Activated CD4-positive, alpha-beta memory T cell treated with anti-CD3 and anti-CD28 coated beads for 36 hours (primary cell): ENCODE measurements at regions not wholly inside any gene's neighbourhood (a gene's known extent, or its start where the extent isn't known, plus 50 kb on each side); places are given as distances from the start of the nearest gene placed in this dataset.

ENCODE experiments used
- CTCF ChIA-PET: fragments of 350-600 bp; sonication (Branson Sonifier 250); formaldehyde crosslinking; loops from one replicate; lab custom pipeline; 2021; ENCODE audit warnings: antibody characterized with exemption, inconsistent platforms; lab: Charles Lee
- POLR2A ChIA-PET: fragments of 350-600 bp; sonication (Branson Sonifier 250); formaldehyde crosslinking; loops from one replicate; lab custom pipeline; 2021; ENCODE audit warnings: antibody characterized with exemption; lab: Charles Lee
- DNase-seq: peaks from one replicate; pipeline ENCODE4 v3.0.0-alpha.2; 2020
- H3K27ac Mint-ChIP-seq: one replicate; pipeline ENCODE4 v1.8.0; 2021; ENCODE audit warnings: mixed read lengths
- H3K27me3 Mint-ChIP-seq: one replicate; pipeline ENCODE4 v1.8.0; 2021; ENCODE audit warnings: mixed read lengths
- H3K36me3 Mint-ChIP-seq: one replicate; pipeline ENCODE4 v1.8.0; 2021; ENCODE audit warnings: mixed read lengths
- H3K4me1 Mint-ChIP-seq: one replicate; pipeline ENCODE4 v1.8.0; 2021; ENCODE audit warnings: low read depth, mixed read lengths
- H3K4me3 Mint-ChIP-seq: one replicate; pipeline ENCODE4 v1.8.0; 2021; ENCODE audit warnings: mild to moderate bottlenecking, mixed read lengths
- H3K9me3 Mint-ChIP-seq: one replicate; pipeline ENCODE4 v1.8.0; 2021; ENCODE audit warnings: mixed read lengths
- intact Hi-C: fragments of 100-400 bp; cut with micrococcal nuclease; formaldehyde crosslinking; loops from one replicate; pipeline ENCODE4 v1.15.1; 2023

- intact Hi-C loops = no loop called here
- ChIA-PET POLR2A (no interaction called here), CTCF (interaction anchor here (0.5 kb wide), 1 partner anchor 598 kb away, joined by 3 read pairs; no protein-coding TSS in a partner anchor)
- no peak overlapping the region for H3K27ac Mint-ChIP-seq
- DNase-seq = no peak
- H3K27me3 Mint-ChIP-seq = no peaks in the 10 kb centered on the region
- no peaks in the 10 kb centered on the region for H3K4me1 Mint-ChIP-seq
- H3K4me3 Mint-ChIP-seq = no peak overlapping the region
- H3K9me3 Mint-ChIP-seq = no peaks in the 10 kb centered on the region
- no peaks in the 10 kb centered on the region for H3K36me3 Mint-ChIP-seq
These were observed 51.2 kb downstream of the FOXL3 start for GRCh38 chr7:340979-341694.

- intact Hi-C loops = no loop called here
- Mint-ChIP-seq H3K36me3 (no peaks in the 10 kb centered on the region), H3K9me3 (peaks cover under 1% of the 10 kb centered on the region), H3K4me3 (no peak overlapping the region), H3K27ac (no peak overlapping the region), H3K27me3 (no peaks in the 10 kb centered on the region), H3K4me1 (no peaks in the 10 kb centered on the region)
- no peak for DNase-seq
- ChIA-PET POLR2A (no interaction called here), CTCF (interaction anchor here (1.5 kb wide), 1 partner anchor 10 kb away, joined by 4 read pairs; no protein-coding TSS in a partner anchor)
These were observed 52.1 kb downstream of the FOXL3 start for GRCh38 chr7:341841-342638.

GRCh38 chr7:342681-343216 lies 52.8 kb downstream of the FOXL3 start:
- Mint-ChIP-seq H3K27me3 (no peaks in the 10 kb centered on the region), H3K4me1 (no peaks in the 10 kb centered on the region), H3K36me3 (no peaks in the 10 kb centered on the region), H3K9me3 (peaks cover 7% of the 10 kb centered on the region), H3K27ac (no peak overlapping the region), H3K4me3 (no peak overlapping the region)
- DNase-seq = no peak
- intact Hi-C loops = no loop called here
- POLR2A ChIA-PET = no interaction called here
- CTCF ChIA-PET = interaction anchor here (1.5 kb wide), 1 partner anchor 11 kb away, joined by 4 read pairs; no protein-coding TSS in a partner anchor

GRCh38 chr7:343227-343822 lies 53.4 kb downstream of the FOXL3 start:
- H3K36me3 Mint-ChIP-seq = no peaks in the 10 kb centered on the region
- intact Hi-C loops = no loop called here
- no peak for DNase-seq
- POLR2A ChIA-PET = no interaction called here
- H3K9me3 Mint-ChIP-seq = peaks cover 7% of the 10 kb centered on the region
- H3K27me3 Mint-ChIP-seq = no peaks in the 10 kb centered on the region
- H3K4me3 Mint-ChIP-seq = no peak overlapping the region
- H3K4me1 Mint-ChIP-seq = no peaks in the 10 kb centered on the region
- CTCF ChIA-PET = interaction anchor here (1.5 kb wide), 1 partner anchor 11 kb away, joined by 4 read pairs; no protein-coding TSS in a partner anchor
- H3K27ac Mint-ChIP-seq = no peak overlapping the region

- no peak overlapping the region for H3K4me3 Mint-ChIP-seq
- H3K27me3 Mint-ChIP-seq = no peaks in the 10 kb centered on the region
- H3K36me3 Mint-ChIP-seq = peaks cover 5% of the 10 kb centered on the region
- H3K9me3 Mint-ChIP-seq = peaks cover 13% of the 10 kb centered on the region
- POLR2A ChIA-PET = no interaction called here
- intact Hi-C loops = no loop called here
- DNase-seq = no peak
- no peak overlapping the region for H3K27ac Mint-ChIP-seq
- H3K4me1 Mint-ChIP-seq = no peaks in the 10 kb centered on the region
- CTCF ChIA-PET = no interaction called here
These were observed 54.1 kb downstream of the FOXL3 start for GRCh38 chr7:343864-344607.

- Mint-ChIP-seq H3K4me3 (no peak overlapping the region), H3K4me1 (no peaks in the 10 kb centered on the region), H3K9me3 (peaks cover 14% of the 10 kb centered on the region), H3K27ac (no peak overlapping the region), H3K36me3 (peaks cover 8% of the 10 kb centered on the region), H3K27me3 (no peaks in the 10 kb centered on the region)
- POLR2A ChIA-PET = no interaction called here
- no peak for DNase-seq
- CTCF ChIA-PET = no interaction called here
- intact Hi-C loops = no loop called here
These were observed 54.6 kb downstream of the FOXL3 start for GRCh38 chr7:344608-344994.

- Mint-ChIP-seq H3K36me3 (peaks cover 8% of the 10 kb centered on the region), H3K4me1 (no peaks in the 10 kb centered on the region), H3K27me3 (no peaks in the 10 kb centered on the region), H3K27ac (no peak overlapping the region), H3K9me3 (peaks cover 14% of the 10 kb centered on the region), H3K4me3 (no peak overlapping the region)
- no peak for DNase-seq
- POLR2A ChIA-PET = no interaction called here
- intact Hi-C loops = no loop called here
- CTCF ChIA-PET = no interaction called here
These were observed 56.3 kb downstream of the FOXL3 start for GRCh38 chr7:346116-346898.

- H3K9me3 Mint-ChIP-seq = peaks cover 14% of the 10 kb centered on the region
- CTCF ChIA-PET = no interaction called here
- no peak for DNase-seq
- POLR2A ChIA-PET = no interaction called here
- no peaks in the 10 kb centered on the region for H3K27me3 Mint-ChIP-seq
- no peak overlapping the region for H3K27ac Mint-ChIP-seq
- intact Hi-C loops = no loop called here
- H3K4me3 Mint-ChIP-seq = no peak overlapping the region
- H3K4me1 Mint-ChIP-seq = peaks cover 6% of the 10 kb centered on the region
- H3K36me3 Mint-ChIP-seq = peaks cover 8% of the 10 kb centered on the region
These were observed 57.1 kb downstream of the FOXL3 start for GRCh38 chr7:347001-347590.

- no peaks in the 10 kb centered on the region for H3K27me3 Mint-ChIP-seq
- H3K4me3 Mint-ChIP-seq = no peak overlapping the region
- H3K4me1 Mint-ChIP-seq = peaks cover 13% of the 10 kb centered on the region
- intact Hi-C loops = no loop called here
- no peak for DNase-seq
- peaks cover 8% of the 10 kb centered on the region for H3K36me3 Mint-ChIP-seq
- POLR2A ChIA-PET = no interaction called here
- H3K27ac Mint-ChIP-seq = no peak overlapping the region
- H3K9me3 Mint-ChIP-seq = peaks cover 14% of the 10 kb centered on the region
- CTCF ChIA-PET = no interaction called here
These were observed 57.9 kb downstream of the FOXL3 start for GRCh38 chr7:347644-348479.

GRCh38 chr7:348480-348844 lies 58.5 kb downstream of the FOXL3 start:
- intact Hi-C loops = no loop called here
- ChIA-PET POLR2A (no interaction called here), CTCF (no interaction called here)
- DNase-seq = no peak
- Mint-ChIP-seq H3K27me3 (no peaks in the 10 kb centered on the region), H3K4me1 (peaks cover 13% of the 10 kb centered on the region), H3K9me3 (peaks cover 14% of the 10 kb centered on the region), H3K36me3 (peaks cover 8% of the 10 kb centered on the region), H3K27ac (no peak overlapping the region), H3K4me3 (no peak overlapping the region)
